Psoas muscle (tissue), 7 donors: ENCODE measurements at regions not wholly inside any gene's neighbourhood (a gene's known extent, or its start where the extent isn't known, plus 50 kb on each side); places are given as distances from the start of the nearest gene placed in this dataset.
"Not testable (repeated sequence)": the region's sequence is repeated elsewhere in the genome, so short reads cannot be mapped to it uniquely, and the experiment has no call there.

Experiments used
- ATAC-seq, 4 donors: fragments of 200-7000 bp; cut with Tn5 transposase; one replicate each; pipeline ENCODE4 v1.9.1; 2020; ENCODE audit warnings: moderate library complexity in 3 of 4, mild to moderate bottlenecking in 2 of 4
- DNase-seq, 2 donors: peaks; one replicate each; pipeline ENCODE4 v3.0.0-alpha.2; 2020
- H3K27ac ChIP-seq: fragments of 200-600 bp; one replicate; pipeline ENCODE4 v1.8.0; 2022
- H3K27me3 ChIP-seq, 3 donors: fragments of 200-600 bp in 1 of 3; one replicate each; pipeline versions ENCODE4 v1.6.1 to v1.8.0; 2013 to 2022; ENCODE audit warnings: low read length in 2 of 3, mild to moderate bottlenecking in 2 of 3, moderate library complexity in 1 of 3; ENCODE audit not compliant: insufficient read depth in 3 of 3
- H3K36me3 ChIP-seq, 2 donors: fragments of 200-600 bp in 1 of 2; one replicate each; pipeline versions ENCODE4 v1.6.1 to v1.8.0; 2013 to 2022; ENCODE audit warnings: low read depth in 1 of 2, mild to moderate bottlenecking in 1 of 2, moderate library complexity in 1 of 2; ENCODE audit not compliant: insufficient read depth in 1 of 2
- H3K4me1 ChIP-seq: fragments of 200-600 bp; one replicate; pipeline ENCODE4 v1.8.0; 2022
- H3K4me3 ChIP-seq: fragments of 200-600 bp; one replicate; pipeline ENCODE4 v1.8.0; 2022; ENCODE audit warnings: mild to moderate bottlenecking
- H3K9me3 ChIP-seq: fragments of 200-600 bp; one replicate; pipeline ENCODE4 v1.8.0; 2022
- CTCF ChIP-seq: fragments of 200-600 bp; IDR thresholded peaks from one replicate; pipeline ENCODE4 v1.8.0; 2022; ENCODE audit warnings: antibody characterized with exemption
- WGBS, 3 donors: extraction: QIAGEN DNeasy Blood & Tissue Kit; methylation state at CpG; one replicate each; pipeline versions ENCODE4 v1.1.6 to v1.1.7; 2013; 5-methylcytosine and 5-hydroxymethylcytosine counted together
- intact Hi-C, 2 donors: fragments of 100-400 bp; cut with DNase I; formaldehyde crosslinking; loops; one replicate each; pipeline versions ENCODE4 v1.11.0 to v1.14.2; 2022
- donor health status: healthy with polysubstance abuse.
- donor health status: DM: no; HTN: no; CAD: no; lungs with moderate emphysema.
- donor health status: Bipolar disorder and iron deficiency.
- donor health status: healthy.
- donor health status: DM: yes; HTN: yes; CAD: no.
- donor health status: DM: no; HTN: no; CAD: no.
- donor health status: DM: yes; HTN: yes; CAD: no.

DNA sequence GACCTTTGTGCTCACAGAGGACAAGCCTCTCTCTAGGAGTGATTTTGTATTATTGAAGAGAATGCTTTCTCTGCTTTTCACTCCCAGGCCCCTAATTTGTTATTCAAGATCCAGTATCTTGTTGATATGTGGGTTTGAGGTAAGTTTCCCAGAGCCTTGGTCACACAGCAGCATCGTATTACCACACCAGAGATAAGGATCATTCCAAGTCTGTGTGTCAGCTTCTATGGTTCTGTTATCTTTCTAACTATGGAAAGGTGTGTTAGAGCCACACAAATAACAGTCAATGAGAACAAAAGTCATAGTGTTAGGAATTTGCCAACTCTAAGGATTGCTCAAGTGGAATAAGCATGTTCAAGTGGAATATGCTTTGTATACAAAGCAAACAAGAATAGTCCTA is 1208.3 kb downstream of the GATA3 start:
- H3K27ac ChIP-seq: no peak overlapping the region
- H3K4me3 ChIP-seq: no peak overlapping the region
- TF ChIP-seq CTCF: no peak
- H3K27me3 ChIP-seq: no peaks in the 10 kb centered on the region
- H3K9me3 ChIP-seq: no peaks in the 10 kb centered on the region
- WGBS, 3 donors: 34 to 42% (median 35%) methylated on average over 1 of the region's 1 CpG
- no peaks in the 10 kb centered on the region for H3K36me3 ChIP-seq
- ATAC-seq (no peak), DNase-seq (no peak)
- intact Hi-C loops: no loop called here
- no peaks in the 10 kb centered on the region for H3K4me1 ChIP-seq

DNA sequence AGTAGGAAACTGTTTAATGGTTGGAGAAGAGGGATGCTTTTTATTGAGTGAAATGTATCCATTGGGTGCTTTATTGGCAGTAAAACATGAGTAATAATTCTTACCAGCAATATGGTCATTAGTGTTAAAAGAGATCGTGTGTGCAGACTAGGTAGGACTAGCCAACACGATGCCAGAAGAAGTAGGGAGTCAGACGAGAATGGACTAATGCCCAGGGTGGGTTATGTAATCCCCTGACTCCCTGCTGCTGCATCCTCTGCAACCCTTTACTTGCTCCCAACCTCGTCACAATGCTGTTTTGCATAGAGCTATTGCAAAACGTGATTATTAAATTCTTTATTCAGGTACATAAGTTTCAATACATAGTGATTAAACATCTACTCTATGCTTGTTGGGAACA is 1213.7 kb downstream of the GATA3 start:
- no peaks in the 10 kb centered on the region for H3K27me3 ChIP-seq
- TF ChIP-seq CTCF: no peak
- no peak for DNase-seq
- H3K36me3 ChIP-seq: no peaks in the 10 kb centered on the region
- no peaks in the 10 kb centered on the region for H3K9me3 ChIP-seq
- no peaks in the 10 kb centered on the region for H3K4me1 ChIP-seq
- H3K4me3 ChIP-seq: no peak overlapping the region
- H3K27ac ChIP-seq: no peak overlapping the region
- intact Hi-C loops: no loop called here
- no peak for ATAC-seq
- WGBS, 3 donors: 34 to 50% (median 39%) methylated on average over 5 of the region's 5 CpGs

GRCh38 chr10:9273126-9273833 is 1218.8 kb downstream of the GATA3 start:
- intact Hi-C loops, ATAC-seq, DNase-seq: not testable (repeated sequence)

GRCh38 chr10:9274206-9274755 is 1219.8 kb downstream of the GATA3 start:
- Histone ChIP-seq H3K4me3 (no peak overlapping the region), H3K27me3 (no peaks in the 10 kb centered on the region), H3K36me3 (no peaks in the 10 kb centered on the region), H3K27ac (no peak overlapping the region), H3K9me3 (no peaks in the 10 kb centered on the region), H3K4me1 (no peaks in the 10 kb centered on the region)
- intact Hi-C loops: no loop called here
- WGBS, 3 donors: 71 to 79% (median 74%) methylated on average over 6 of the region's 6 CpGs
- no peak for ATAC-seq
- TF ChIP-seq CTCF: no peak
- no peak for DNase-seq

More at GRCh38 chr10:9273126-9273833, 1218.8 kb downstream of the GATA3 start:
- H3K4me1 ChIP-seq, H3K27ac ChIP-seq, H3K27me3 ChIP-seq, H3K9me3 ChIP-seq, H3K36me3 ChIP-seq, H3K4me3 ChIP-seq: not testable (repeated sequence)
- WGBS, 3 donors: 90 to 97% (median 96%) methylated on average over 21 to 61 of the region's 61 CpGs

GRCh38 chr10:9275861-9276260 is 1221.4 kb downstream of the GATA3 start:
- Histone ChIP-seq H3K4me3 (no peak overlapping the region), H3K9me3 (no peaks in the 10 kb centered on the region), H3K4me1 (no peaks in the 10 kb centered on the region), H3K36me3 (no peaks in the 10 kb centered on the region), H3K27me3 (no peaks in the 10 kb centered on the region), H3K27ac (no peak overlapping the region)
- DNase-seq (no peak), ATAC-seq (no peak)
- TF ChIP-seq CTCF: no peak
- intact Hi-C loops: no loop called here
- WGBS, 3 donors: 68 to 83% (median 75%) methylated on average over 2 of the region's 2 CpGs
